ENCODE measurements at regions not wholly inside any gene's neighbourhood (a gene's known extent, or its start where the extent isn't known, plus 50 kb on each side); places are given as distances from the start of the nearest gene placed in this dataset.

DNA sequence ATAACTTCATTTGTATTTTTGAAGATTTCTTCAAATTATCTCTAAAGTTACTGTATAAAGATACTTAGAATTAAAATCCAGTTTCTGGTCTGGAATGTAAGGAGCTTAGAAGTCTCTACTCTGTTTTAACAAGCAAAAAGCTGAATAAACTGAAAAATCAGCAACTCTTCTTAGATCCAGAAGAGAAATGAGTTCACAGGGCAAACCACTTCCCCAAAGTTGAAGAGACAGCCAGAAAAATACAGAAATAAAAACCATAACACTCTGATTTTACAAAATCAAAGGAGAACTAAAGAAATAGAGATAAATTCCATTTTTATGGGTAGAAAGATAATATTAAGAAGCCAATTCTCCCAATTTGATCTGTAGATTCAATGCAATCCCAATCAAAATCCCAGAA, 1166.8 kb downstream of the ADGRL3 start:
- Histone ChIP-seq H3K4me3 (no peak overlapping the region), H3K27me3 (no peaks in the 10 kb centered on the region), H3K4me1 (no peaks in the 10 kb centered on the region), H3K27ac (no peak overlapping the region), H3K36me3 (ENCODE audit: low read depth, missing control alignments) (no peaks in the 10 kb centered on the region), H3K9me3 (no peaks in the 10 kb centered on the region)
- intact Hi-C loops (cut with DNase I; ENCODE audit: low total_unique reads) = no loop called here
- TF ChIP-seq, protein P1, sequence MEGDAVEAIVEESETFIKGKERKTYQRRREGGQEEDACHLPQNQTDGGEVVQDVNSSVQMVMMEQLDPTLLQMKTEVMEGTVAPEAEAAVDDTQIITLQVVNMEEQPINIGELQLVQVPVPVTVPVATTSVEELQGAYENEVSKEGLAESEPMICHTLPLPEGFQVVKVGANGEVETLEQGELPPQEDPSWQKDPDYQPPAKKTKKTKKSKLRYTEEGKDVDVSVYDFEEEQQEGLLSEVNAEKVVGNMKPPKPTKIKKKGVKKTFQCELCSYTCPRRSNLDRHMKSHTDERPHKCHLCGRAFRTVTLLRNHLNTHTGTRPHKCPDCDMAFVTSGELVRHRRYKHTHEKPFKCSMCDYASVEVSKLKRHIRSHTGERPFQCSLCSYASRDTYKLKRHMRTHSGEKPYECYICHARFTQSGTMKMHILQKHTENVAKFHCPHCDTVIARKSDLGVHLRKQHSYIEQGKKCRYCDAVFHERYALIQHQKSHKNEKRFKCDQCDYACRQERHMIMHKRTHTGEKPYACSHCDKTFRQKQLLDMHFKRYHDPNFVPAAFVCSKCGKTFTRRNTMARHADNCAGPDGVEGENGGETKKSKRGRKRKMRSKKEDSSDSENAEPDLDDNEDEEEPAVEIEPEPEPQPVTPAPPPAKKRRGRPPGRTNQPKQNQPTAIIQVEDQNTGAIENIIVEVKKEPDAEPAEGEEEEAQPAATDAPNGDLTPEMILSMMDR (IDR thresholded peaks at IDR 0.05) = no peak
- no peak for TF ChIP-seq POLR2A (IDR thresholded peaks at IDR 0.05)
- DNase-seq = no peak

DNA sequence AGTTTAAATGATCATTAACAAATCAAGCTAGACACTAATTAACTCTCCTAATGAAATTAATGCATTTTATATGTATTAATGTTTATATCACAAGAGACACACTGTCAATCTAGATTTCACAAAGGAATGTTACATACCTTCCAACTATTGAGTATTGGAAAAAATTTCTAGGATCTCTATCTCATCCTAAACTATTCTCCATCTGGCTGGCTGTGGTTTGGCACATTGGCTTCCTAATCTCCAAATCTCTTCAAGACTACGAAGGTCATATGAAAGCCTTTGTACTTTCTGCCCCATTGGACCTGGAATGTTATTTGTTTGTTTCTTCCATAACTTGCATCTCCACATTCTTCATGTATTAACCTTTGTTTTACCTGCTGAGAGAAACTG, 1160.0 kb downstream of the ADGRL3 start:
- TF ChIP-seq, protein P1 (IDR thresholded peaks at IDR 0.05) = no peak
- TF ChIP-seq POLR2A (IDR thresholded peaks at IDR 0.05) = no peak
- H3K4me3 ChIP-seq = no peak overlapping the region
- no peaks in the 10 kb centered on the region for H3K36me3 ChIP-seq (ENCODE audit: low read depth, missing control alignments)
- no peak for DNase-seq
- 82 to 90% methylated on average over 1 of the region's 1 CpG for WGBS, 2 donors
- H3K4me1 ChIP-seq = no peaks in the 10 kb centered on the region
- H3K9me3 ChIP-seq = no peaks in the 10 kb centered on the region
- no peak overlapping the region for H3K27ac ChIP-seq
- intact Hi-C loops (cut with DNase I; ENCODE audit: low total_unique reads) = no loop called here
- H3K27me3 ChIP-seq = no peaks in the 10 kb centered on the region

DNA sequence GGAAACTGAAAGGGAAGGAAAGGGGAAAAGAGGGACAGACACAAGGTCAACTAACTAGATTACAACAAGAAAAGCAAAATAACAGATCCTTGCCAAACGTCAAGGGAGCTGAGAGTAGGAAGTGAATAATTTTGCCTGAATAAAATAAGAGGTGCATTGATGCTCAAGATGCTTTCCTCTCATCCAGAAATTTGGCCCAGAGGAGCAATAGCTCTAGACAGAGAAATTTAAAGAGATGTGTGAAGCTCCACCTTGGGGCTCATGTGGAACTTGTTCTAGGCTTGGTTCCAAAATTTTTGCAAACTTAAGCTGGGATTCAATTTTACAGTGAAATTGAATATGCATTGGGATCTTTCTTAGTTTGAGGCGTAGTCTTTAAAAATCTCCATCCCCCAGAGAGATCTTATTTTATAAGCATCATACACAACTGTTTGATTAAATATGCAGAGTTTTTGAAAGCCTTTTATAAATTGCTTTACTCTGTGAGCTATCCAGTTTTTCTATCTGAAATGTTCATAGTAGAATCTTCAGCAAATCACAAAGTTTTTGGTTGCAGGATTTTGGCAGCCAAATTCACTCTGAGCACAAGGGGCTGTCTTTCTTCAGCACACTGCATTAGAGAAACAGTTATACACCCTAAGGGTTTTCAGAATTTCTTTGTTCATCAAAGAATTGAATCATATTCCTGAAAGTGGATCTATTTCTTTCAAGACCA, 1159.5 kb downstream of the ADGRL3 start:
- H3K27ac ChIP-seq = no peak overlapping the region
- WGBS, 2 donors = 40 to 48% methylated on average over 2 of the region's 2 CpGs
- TF ChIP-seq, protein P1 (IDR thresholded peaks at IDR 0.05) = no peak
- no peak for TF ChIP-seq POLR2A (IDR thresholded peaks at IDR 0.05)
- no peak overlapping the region for H3K4me3 ChIP-seq
- no peak for DNase-seq
- no peaks in the 10 kb centered on the region for H3K9me3 ChIP-seq
- no peaks in the 10 kb centered on the region for H3K36me3 ChIP-seq (ENCODE audit: low read depth, missing control alignments)
- H3K27me3 ChIP-seq = no peaks in the 10 kb centered on the region
- intact Hi-C loops (cut with DNase I; ENCODE audit: low total_unique reads) = no loop called here
- H3K4me1 ChIP-seq = no peaks in the 10 kb centered on the region

DNA sequence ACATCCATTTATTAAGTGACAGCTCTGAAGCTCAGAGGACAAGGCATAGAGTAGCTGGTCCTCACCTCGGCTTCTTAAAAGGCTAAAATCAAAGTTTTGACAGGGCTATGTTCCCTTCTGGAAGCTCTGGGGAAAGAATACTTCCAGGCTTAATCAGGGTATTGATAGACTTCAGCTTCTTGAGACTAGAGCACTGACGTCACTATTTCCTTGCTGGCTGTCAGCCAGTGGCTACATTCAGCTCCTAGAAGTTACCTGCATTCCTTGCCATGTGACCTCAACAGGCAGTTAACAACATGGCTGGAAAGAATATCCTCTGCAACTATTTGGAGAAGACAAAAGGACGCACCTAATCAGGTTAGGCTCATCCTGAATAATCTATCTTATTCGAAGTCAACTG, 1144.8 kb downstream of the ADGRL3 start:
- H3K9me3 ChIP-seq = no peaks in the 10 kb centered on the region
- WGBS, 2 donors = 90 to 91% methylated on average over 4 of the region's 4 CpGs
- no peaks in the 10 kb centered on the region for H3K27me3 ChIP-seq
- no peak overlapping the region for H3K4me3 ChIP-seq
- intact Hi-C loops (cut with DNase I; ENCODE audit: low total_unique reads) = no loop called here
- no peak overlapping the region for H3K27ac ChIP-seq
- no peak for DNase-seq
- H3K4me1 ChIP-seq = no peaks in the 10 kb centered on the region
- TF ChIP-seq POLR2A (IDR thresholded peaks at IDR 0.05) = no peak
- TF ChIP-seq, protein P1 (IDR thresholded peaks at IDR 0.05) = no peak
- no peaks in the 10 kb centered on the region for H3K36me3 ChIP-seq (ENCODE audit: low read depth, missing control alignments)

DNA sequence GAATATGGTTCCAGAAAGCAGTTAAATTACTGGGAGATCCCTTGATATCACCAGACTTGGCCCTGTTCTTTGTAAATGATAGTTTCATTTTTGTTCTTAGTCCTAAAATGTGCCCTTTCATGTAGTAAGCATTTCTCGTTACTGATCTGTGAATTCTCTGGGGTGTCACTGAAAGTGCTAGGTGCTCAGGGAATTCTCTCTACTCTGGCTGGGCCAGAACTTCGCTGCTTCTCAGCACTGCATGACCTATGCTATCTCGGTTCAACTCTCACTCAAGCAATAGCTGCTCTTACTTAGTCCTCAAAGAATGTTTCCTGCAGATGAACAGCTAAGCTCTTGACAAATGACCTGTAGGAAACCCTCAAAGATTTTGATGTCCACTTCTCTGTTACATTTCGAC, 1144.3 kb downstream of the ADGRL3 start:
- TF ChIP-seq POLR2A (IDR thresholded peaks at IDR 0.05) = no peak
- TF ChIP-seq, protein P1 (IDR thresholded peaks at IDR 0.05) = no peak
- Histone ChIP-seq H3K27me3 (no peaks in the 10 kb centered on the region), H3K9me3 (no peaks in the 10 kb centered on the region), H3K4me3 (no peak overlapping the region), H3K27ac (no peak overlapping the region), H3K4me1 (no peaks in the 10 kb centered on the region), H3K36me3 (ENCODE audit: low read depth, missing control alignments) (no peaks in the 10 kb centered on the region)
- intact Hi-C loops (cut with DNase I; ENCODE audit: low total_unique reads) = no loop called here
- no peak for DNase-seq
- 79 to 82% methylated on average over 4 of the region's 4 CpGs for WGBS, 2 donors

All from testis (tissue), 2 donors.